ENCODE measurements at regions not wholly inside any gene's neighbourhood (a gene's known extent, or its start where the extent isn't known, plus 50 kb on each side); places are given as distances from the start of the nearest gene placed in this dataset.

DNA sequence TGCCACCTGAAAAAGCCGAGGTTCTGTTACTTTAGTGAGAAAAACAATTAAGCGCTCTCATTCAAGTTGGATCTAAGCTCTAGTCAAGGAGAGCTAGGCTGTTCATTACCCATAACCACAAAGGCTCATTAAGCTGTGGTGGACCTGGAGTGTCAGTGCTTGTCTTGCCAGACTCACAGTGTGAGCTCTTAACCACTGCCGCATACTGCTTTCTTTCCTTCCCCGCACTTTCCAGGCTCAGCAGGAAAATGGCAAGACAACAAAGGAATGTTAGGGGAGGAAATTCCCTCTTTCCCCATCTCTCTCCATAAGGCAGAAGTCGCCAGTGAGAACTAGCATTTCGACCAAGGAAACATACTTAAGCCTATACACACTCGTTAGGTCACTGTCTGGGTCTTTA, 467.3 kb downstream of the ENC1 start:
- TF ChIP-seq, protein P1, sequence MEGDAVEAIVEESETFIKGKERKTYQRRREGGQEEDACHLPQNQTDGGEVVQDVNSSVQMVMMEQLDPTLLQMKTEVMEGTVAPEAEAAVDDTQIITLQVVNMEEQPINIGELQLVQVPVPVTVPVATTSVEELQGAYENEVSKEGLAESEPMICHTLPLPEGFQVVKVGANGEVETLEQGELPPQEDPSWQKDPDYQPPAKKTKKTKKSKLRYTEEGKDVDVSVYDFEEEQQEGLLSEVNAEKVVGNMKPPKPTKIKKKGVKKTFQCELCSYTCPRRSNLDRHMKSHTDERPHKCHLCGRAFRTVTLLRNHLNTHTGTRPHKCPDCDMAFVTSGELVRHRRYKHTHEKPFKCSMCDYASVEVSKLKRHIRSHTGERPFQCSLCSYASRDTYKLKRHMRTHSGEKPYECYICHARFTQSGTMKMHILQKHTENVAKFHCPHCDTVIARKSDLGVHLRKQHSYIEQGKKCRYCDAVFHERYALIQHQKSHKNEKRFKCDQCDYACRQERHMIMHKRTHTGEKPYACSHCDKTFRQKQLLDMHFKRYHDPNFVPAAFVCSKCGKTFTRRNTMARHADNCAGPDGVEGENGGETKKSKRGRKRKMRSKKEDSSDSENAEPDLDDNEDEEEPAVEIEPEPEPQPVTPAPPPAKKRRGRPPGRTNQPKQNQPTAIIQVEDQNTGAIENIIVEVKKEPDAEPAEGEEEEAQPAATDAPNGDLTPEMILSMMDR (IDR thresholded peaks at IDR 0.05; ENCODE audit: low read depth, low read length): no peak
- no peak for DNase-seq (ENCODE audit: extremely low read depth, low read depth)

DNA sequence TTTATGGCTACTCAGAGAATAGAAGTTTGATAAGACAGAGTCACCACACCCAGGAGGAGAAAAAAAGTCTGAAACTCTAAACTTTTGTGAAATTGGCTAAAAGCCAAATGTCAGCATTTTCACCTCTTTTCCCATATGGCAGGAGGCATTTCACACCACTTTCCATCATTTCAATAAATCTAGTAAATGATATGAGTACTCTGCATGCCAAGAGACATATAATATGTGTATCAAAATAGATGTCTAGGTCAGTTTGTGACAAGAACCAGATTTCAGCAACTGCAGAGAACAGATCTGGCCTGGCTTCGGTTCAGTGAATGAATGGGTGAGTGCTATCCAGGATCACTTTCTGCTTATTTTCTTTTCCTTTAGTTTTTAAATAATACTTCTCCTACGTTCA, 470.8 kb downstream of the ENC1 start:
- no peak for DNase-seq (ENCODE audit: extremely low read depth, low read depth)
- TF ChIP-seq, protein P1 (IDR thresholded peaks at IDR 0.05; ENCODE audit: low read depth, low read length): no peak

DNA sequence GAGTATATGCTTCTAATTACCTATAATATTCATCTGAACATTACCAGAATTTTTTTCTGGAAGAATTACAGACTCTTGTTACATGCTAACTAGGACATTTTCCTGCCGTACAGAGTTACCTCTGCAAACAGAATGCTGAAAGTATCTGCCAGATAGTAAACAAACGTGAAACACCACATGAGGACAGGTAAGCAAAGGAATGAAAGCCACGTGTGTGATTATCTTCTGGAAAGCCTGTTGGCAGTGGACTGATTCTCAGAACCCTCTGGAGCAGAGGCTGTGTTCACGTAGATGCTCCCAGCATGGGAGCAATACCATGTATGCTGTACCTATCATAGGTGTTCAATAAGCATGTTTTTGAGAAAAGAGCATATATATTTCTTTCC, 472.6 kb downstream of the ENC1 start:
- TF ChIP-seq, protein P1 (IDR thresholded peaks at IDR 0.05; ENCODE audit: low read depth, low read length): no peak
- no peak for DNase-seq (ENCODE audit: extremely low read depth, low read depth)

DNA sequence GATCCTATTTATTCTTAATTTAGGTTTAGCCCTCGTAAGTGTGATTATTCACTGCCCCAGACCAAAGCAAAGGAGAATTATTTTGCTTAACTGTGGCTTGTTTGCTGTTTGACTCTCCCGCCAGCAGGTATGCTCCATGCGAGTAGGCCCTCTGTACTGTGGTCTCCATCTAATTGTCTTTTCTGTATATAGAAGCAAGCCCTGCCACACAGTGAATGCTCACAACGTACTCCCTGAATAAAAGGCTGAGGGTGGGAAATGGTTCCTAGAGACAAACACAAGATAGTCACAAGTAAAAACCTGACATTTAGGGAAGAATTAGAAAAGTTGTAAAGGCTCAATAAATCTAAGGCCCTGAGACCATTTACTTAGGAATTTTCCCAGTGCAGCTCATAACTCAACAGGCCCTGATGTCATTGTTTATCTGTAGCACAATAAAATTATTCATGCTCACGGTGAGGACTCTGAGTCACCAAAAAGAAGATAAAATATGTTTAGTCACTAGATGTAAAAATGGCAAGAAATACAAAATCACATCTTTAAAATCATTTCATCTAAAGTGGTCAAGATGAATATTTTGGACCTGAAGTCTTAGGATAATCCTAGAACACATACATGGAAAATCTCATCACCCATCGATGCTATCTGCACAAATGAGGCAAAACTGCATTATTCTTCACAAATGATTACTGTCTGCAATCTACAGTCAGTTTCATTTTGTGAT, 473.2 kb downstream of the ENC1 start:
- TF ChIP-seq, protein P1 (IDR thresholded peaks at IDR 0.05; ENCODE audit: low read depth, low read length): no peak

DNA sequence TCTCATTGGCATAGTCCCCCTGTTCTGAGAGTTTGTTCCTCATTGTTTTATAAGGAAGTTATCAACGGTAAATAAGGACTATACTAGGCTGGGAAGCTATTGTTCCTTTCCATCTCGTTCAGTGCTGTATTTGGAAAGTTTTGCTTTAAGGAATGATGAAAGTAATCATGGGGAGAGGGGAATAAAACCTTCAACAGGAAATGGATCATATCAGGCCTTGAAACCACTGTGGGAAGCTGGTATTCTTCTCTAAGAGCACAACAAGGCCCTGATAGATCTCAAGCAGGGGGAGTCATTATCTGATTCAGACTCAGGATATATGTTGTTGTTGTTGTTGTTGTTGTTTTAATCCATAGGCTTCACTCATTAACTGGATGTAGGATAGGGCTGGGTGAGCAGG, 474.5 kb downstream of the ENC1 start:
- no peak for DNase-seq (ENCODE audit: extremely low read depth, low read depth)
- TF ChIP-seq, protein P1 (IDR thresholded peaks at IDR 0.05; ENCODE audit: low read depth, low read length): no peak

More for the DNA sequence above, 473.2 kb downstream of the ENC1 start:
- DNase-seq (ENCODE audit: extremely low read depth, low read depth): peak; percentile 45

DNA sequence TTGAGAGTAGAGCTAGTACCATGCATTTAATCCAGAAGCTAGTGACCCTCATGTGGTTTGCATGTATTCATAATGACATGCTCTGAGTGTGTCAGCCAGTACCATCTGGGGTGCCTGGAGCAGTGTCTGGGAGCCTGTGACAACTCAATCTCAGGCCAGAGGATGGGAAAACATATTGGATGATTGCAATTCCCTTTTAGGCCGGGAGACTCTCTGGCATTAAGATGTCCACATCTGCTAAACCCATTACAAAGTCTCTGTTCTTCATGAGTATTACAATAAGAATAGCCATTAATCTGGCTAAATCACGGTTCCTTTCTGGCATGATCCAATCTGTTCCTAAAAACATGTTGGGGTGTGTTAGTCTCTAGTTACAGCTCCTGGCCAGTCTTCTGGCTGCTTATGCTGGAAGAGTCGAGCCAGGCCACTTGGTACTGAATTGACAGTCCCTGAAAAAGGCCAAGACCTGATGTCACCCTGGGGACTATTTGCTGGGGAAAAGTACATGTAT, 475.7 kb downstream of the ENC1 start:
- TF ChIP-seq, protein P1 (IDR thresholded peaks at IDR 0.05; ENCODE audit: low read depth, low read length): no peak

DNA sequence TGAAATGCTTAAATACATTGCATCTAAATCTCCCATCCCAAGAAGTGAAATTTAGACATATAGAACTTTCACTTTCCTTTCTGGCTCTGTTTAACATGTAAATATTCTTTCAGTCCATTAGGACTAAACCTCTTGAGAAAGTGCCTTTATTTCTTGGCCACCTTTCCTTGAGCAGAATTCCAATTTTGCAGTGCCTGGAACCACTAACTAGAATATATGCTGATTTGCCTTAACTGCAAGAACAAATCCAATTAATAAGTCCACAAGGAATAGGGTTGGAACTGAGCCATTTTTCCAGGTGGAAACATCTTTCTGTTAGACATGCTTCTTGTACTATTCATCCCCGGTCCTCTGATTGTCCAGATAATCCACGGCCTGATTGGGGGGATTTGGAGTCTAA, 478.0 kb downstream of the ENC1 start:
- DNase-seq (ENCODE audit: extremely low read depth, low read depth): no peak
- TF ChIP-seq, protein P1 (IDR thresholded peaks at IDR 0.05; ENCODE audit: low read depth, low read length): no peak

More for the DNA sequence above, 475.7 kb downstream of the ENC1 start:
- DNase-seq (ENCODE audit: extremely low read depth, low read depth): no peak

Data from AG09319 (cell line).